Vagina (tissue), 2 donors: ENCODE measurements at regions not wholly inside any gene's neighbourhood (a gene's known extent, or its start where the extent isn't known, plus 50 kb on each side); places are given as distances from the start of the nearest gene placed in this dataset.

Source experiments
- POLR2A ChIP-seq, 2 donors: fragments of 450-650 bp; IDR thresholded peaks; one replicate each; pipeline ENCODE4 v1.6.1; 2017; ENCODE audit warnings: antibody characterized with exemption in 2 of 2, mild to moderate bottlenecking in 2 of 2, moderate library complexity in 2 of 2
- TF ChIP-seq, protein P1 (sequence below), 3 experiments: fragments of 450-650 bp in 2 of 3; fragments of 200-600 bp in 1 of 3; sonication (generic) in 1 of 3; IDR thresholded peaks; one replicate each; pipeline ENCODE4 v1.5.1; 2017 to 2019; ENCODE audit warnings: antibody characterized with exemption in 3 of 3, mild to moderate bottlenecking in 2 of 3, moderate library complexity in 2 of 3

GRCh38 chr12:69161829-69162228 is 77.5 kb upstream of the CPSF6 start:
- no peak for TF ChIP-seq POLR2A (IDR thresholded peaks at IDR 0.05)
- TF ChIP-seq, protein P1, sequence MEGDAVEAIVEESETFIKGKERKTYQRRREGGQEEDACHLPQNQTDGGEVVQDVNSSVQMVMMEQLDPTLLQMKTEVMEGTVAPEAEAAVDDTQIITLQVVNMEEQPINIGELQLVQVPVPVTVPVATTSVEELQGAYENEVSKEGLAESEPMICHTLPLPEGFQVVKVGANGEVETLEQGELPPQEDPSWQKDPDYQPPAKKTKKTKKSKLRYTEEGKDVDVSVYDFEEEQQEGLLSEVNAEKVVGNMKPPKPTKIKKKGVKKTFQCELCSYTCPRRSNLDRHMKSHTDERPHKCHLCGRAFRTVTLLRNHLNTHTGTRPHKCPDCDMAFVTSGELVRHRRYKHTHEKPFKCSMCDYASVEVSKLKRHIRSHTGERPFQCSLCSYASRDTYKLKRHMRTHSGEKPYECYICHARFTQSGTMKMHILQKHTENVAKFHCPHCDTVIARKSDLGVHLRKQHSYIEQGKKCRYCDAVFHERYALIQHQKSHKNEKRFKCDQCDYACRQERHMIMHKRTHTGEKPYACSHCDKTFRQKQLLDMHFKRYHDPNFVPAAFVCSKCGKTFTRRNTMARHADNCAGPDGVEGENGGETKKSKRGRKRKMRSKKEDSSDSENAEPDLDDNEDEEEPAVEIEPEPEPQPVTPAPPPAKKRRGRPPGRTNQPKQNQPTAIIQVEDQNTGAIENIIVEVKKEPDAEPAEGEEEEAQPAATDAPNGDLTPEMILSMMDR (IDR thresholded peaks at IDR 0.05): no peak
